Colonic mucosa (tissue), 4 donors: ENCODE measurements at regions not wholly inside any gene's neighbourhood (a gene's known extent, or its start where the extent isn't known, plus 50 kb on each side); places are given as distances from the start of the nearest gene placed in this dataset.

Experiments used
- DNase-seq: peaks from one replicate; pipeline ENCODE4 v3.0.0-alpha.2; 2020
- H3K27ac ChIP-seq: fragments of 200-600 bp; one replicate; pipeline ENCODE4 v1.8.0; 2021
- H3K27me3 ChIP-seq: fragments of 200-600 bp; one replicate; pipeline ENCODE4 v1.8.0; 2021
- H3K36me3 ChIP-seq: fragments of 200-600 bp; one replicate; pipeline ENCODE4 v1.8.0; 2021
- H3K4me1 ChIP-seq: fragments of 200-600 bp; one replicate; pipeline ENCODE4 v1.8.0; 2021; ENCODE audit warnings: mild to moderate bottlenecking
- H3K4me3 ChIP-seq: fragments of 200-600 bp; one replicate; pipeline ENCODE4 v1.8.0; 2021
- H3K9ac ChIP-seq, 2 donors: one replicate each; pipeline ENCODE4 v1.7.0; 2013; ENCODE audit warnings: control low read depth in 2 of 2, low read depth in 2 of 2, low read length in 2 of 2
- H3K9me3 ChIP-seq: fragments of 200-600 bp; one replicate; pipeline ENCODE4 v1.8.0; 2021
- intact Hi-C: fragments of 100-400 bp; cut with DNase I; formaldehyde crosslinking; loops from one replicate; pipeline ENCODE4 v1.14.1; 2022
- TF ChIP-seq, protein P1 (sequence below): fragments of 200-600 bp; IDR thresholded peaks from one replicate; pipeline ENCODE4 v1.8.0; 2022; ENCODE audit warnings: antibody characterized with exemption, mild to moderate bottlenecking
- donor health status: healthy.
- donor health status: DM: no; HTN: no; CAD: no.
- donor health status: DM: no; HTN: no; CAD: no.

DNA sequence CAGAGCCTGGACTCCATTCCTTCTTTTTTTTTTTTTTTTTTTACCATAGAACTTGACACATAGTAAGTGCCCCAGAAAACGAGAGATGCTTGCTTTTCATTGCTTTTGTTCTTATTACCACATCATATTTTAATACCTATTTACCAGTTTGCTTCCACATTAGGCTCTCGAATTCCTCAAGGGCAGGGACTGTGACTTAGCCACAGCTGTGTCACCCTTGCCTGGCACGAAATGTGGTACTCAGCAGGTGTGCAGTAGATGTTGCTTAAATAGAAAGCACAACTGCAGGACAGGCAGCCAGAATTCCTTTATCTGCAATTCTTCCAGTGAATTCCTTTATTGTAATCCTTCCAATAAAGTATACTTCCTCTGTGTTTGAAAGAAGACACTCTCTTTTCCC, 393.0 kb downstream of the HAPSTR1 start:
- no peak overlapping the region for H3K4me3 ChIP-seq
- no peaks in the 10 kb centered on the region for H3K4me1 ChIP-seq
- H3K9ac ChIP-seq: no peak overlapping the region
- no peak for DNase-seq
- intact Hi-C loops: no loop called here
- TF ChIP-seq, protein P1, sequence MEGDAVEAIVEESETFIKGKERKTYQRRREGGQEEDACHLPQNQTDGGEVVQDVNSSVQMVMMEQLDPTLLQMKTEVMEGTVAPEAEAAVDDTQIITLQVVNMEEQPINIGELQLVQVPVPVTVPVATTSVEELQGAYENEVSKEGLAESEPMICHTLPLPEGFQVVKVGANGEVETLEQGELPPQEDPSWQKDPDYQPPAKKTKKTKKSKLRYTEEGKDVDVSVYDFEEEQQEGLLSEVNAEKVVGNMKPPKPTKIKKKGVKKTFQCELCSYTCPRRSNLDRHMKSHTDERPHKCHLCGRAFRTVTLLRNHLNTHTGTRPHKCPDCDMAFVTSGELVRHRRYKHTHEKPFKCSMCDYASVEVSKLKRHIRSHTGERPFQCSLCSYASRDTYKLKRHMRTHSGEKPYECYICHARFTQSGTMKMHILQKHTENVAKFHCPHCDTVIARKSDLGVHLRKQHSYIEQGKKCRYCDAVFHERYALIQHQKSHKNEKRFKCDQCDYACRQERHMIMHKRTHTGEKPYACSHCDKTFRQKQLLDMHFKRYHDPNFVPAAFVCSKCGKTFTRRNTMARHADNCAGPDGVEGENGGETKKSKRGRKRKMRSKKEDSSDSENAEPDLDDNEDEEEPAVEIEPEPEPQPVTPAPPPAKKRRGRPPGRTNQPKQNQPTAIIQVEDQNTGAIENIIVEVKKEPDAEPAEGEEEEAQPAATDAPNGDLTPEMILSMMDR: no peak
- H3K9me3 ChIP-seq: no peaks in the 10 kb centered on the region
- H3K27me3 ChIP-seq: no peaks in the 10 kb centered on the region
- no peak overlapping the region for H3K27ac ChIP-seq
- H3K36me3 ChIP-seq: no peaks in the 10 kb centered on the region

DNA sequence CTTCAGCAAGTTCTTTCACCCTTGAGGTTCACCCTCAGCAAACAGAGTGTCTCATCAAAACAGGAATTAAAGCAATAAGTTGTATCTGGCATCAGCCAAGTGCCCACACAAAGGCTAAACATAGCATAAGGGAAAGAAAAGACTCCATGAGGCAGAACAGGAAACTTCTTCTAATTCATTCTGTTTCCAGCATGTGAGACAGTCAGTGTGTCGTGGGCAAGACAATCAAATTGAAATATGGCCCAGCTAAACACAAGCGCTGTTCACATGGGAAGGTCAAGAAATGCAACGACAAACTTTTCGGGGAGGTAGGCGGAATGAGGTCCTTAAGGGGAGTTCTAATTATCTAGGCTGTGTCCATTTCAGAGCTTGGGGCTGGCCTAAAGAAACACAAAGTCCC, 393.4 kb downstream of the HAPSTR1 start:
- Histone ChIP-seq H3K9me3 (no peaks in the 10 kb centered on the region), H3K27ac (no peak overlapping the region), H3K4me1 (no peaks in the 10 kb centered on the region), H3K36me3 (no peaks in the 10 kb centered on the region), H3K27me3 (no peaks in the 10 kb centered on the region), H3K4me3 (no peak overlapping the region), H3K9ac (no peak overlapping the region)
- DNase-seq: no peak
- intact Hi-C loops: no loop called here
- TF ChIP-seq, protein P1: no peak

DNA sequence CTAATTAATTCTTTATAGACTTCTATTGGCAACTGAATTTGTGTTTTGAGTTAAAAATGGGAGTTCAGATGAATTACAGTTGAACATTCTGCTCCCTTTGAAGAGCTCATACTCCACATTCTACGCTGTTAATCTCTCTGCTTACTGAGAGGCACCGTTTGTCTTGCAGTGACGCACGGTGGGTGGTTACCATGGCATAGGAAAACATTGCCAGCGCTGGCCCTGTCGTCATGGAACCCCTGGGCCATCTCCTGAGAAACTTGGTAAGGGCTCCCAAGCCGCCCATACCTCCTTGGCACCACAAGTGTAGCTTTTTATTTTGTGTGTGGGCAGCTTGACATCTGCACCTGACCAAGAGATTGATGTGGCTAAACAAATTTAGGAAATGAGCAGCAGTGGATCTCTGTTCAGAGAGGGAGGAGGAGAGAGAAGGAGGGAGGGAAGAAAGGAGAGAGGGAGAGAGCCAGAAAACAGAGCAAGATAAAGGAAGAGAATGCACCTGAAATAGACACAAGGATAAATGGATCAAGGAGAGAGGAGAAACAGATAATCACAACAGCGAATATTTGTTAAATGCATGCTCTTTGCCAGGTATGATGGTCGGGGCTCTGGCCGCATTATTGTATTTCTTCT, 398.5 kb downstream of the HAPSTR1 start:
- no peak for DNase-seq
- H3K27ac ChIP-seq: no peak overlapping the region

DNA sequence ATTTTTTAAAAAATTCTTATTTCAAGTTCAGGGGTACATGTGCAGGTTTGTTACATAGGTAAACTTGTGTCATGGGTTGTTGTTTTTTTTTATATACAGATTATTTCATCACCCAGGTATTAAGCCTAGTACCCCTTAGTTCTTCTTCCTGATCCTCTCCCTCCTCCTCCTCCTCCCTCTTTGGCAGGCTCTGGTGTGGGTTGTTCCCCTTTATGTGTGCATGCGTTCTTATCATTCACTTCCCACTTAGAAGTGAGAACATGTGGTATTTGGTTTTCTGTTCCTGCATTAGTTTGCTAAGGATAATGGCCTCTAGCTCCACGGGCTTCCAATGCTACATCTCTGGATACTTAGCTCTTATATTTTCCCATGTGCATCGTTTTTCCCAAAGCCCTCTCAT, 404.4 kb downstream of the HAPSTR1 start:
- Histone ChIP-seq H3K36me3 (no peaks in the 10 kb centered on the region), H3K9me3 (no peaks in the 10 kb centered on the region), H3K27me3 (no peaks in the 10 kb centered on the region), H3K9ac (no peak overlapping the region), H3K4me3 (no peak overlapping the region), H3K4me1 (no peaks in the 10 kb centered on the region), H3K27ac (no peak overlapping the region)
- intact Hi-C loops: no loop called here
- TF ChIP-seq, protein P1: no peak
- DNase-seq: no peak

More for the DNA sequence above, 398.5 kb downstream of the HAPSTR1 start:
- H3K9ac ChIP-seq: no peak overlapping the region
- no peak overlapping the region for H3K4me3 ChIP-seq
- no peaks in the 10 kb centered on the region for H3K27me3 ChIP-seq
- H3K9me3 ChIP-seq: no peaks in the 10 kb centered on the region
- no peaks in the 10 kb centered on the region for H3K4me1 ChIP-seq
- intact Hi-C loops: no loop called here
- TF ChIP-seq, protein P1: no peak
- H3K36me3 ChIP-seq: no peaks in the 10 kb centered on the region

DNA sequence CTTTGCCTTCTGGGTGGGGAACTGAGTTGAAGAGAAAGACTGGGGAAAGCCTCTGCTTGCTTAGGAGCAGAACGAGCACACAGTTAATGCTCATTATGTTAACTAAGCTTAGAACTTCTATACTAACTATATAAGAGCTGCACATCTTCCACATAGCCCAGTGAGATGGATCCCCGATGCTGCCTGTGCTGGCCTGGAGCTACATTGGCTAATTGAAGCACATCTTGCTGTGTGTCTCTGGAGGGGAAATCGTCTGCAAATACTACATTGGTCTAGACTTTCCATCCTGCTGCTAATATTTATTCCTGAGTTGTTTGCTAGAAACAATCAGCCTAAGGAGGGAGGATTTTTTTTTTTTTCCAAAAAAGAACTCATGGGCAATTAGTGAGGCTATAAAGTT, 406.3 kb downstream of the HAPSTR1 start:
- Histone ChIP-seq H3K27me3 (no peaks in the 10 kb centered on the region), H3K9me3 (no peaks in the 10 kb centered on the region), H3K36me3 (no peaks in the 10 kb centered on the region), H3K27ac (no peak overlapping the region), H3K4me3 (no peak overlapping the region), H3K4me1 (no peaks in the 10 kb centered on the region), H3K9ac (no peak overlapping the region)
- no peak for DNase-seq
- TF ChIP-seq, protein P1: no peak
- intact Hi-C loops: no loop called here
